Muscle of back (tissue), 3 donors: ENCODE measurements at regions not wholly inside any gene's neighbourhood (a gene's known extent, or its start where the extent isn't known, plus 50 kb on each side); places are given as distances from the start of the nearest gene placed in this dataset.

Source experiments
- DNase-seq, 3 donors: peaks; one replicate each; pipeline versions ENCODE4 v3.0.0 to v3.0.0-alpha.2; 2013

- no peak for DNase-seq
Observed at GRCh38 chr17:22435231-22435974, 743.1 kb downstream of the KCNJ18 start.

GRCh38 chr17:22441776-22442175 lies 749.5 kb downstream of the KCNJ18 start:
- no peak for DNase-seq

GRCh38 chr17:22443061-22443460 lies 750.7 kb downstream of the KCNJ18 start:
- no peak for DNase-seq

GRCh38 chr17:22453181-22453580 lies 760.9 kb downstream of the KCNJ18 start:
- no peak for DNase-seq

GRCh38 chr17:22454070-22454999 lies 762.0 kb downstream of the KCNJ18 start:
- no peak for DNase-seq

- no peak for DNase-seq
Observed at GRCh38 chr17:22459331-22459952, 767.1 kb downstream of the KCNJ18 start.

GRCh38 chr17:22459953-22460350 lies 767.6 kb downstream of the KCNJ18 start:
- DNase-seq, result no peak

GRCh38 chr17:22460461-22461063 lies 768.2 kb downstream of the KCNJ18 start:
- DNase-seq, result no peak

- DNase-seq, result no peak
Observed at GRCh38 chr17:22461460-22462145, 769.3 kb downstream of the KCNJ18 start.

- DNase-seq, result no peak
Observed at GRCh38 chr17:22462461-22462860, 770.1 kb downstream of the KCNJ18 start.

GRCh38 chr17:22463110-22463850 lies 771.0 kb downstream of the KCNJ18 start:
- DNase-seq, result no peak

GRCh38 chr17:22464041-22464440 lies 771.7 kb downstream of the KCNJ18 start:
- no peak for DNase-seq

GRCh38 chr17:22467720-22468119 lies 775.4 kb downstream of the KCNJ18 start:
- no peak for DNase-seq

- no peak for DNase-seq
Observed at GRCh38 chr17:22469101-22469880, 777.0 kb downstream of the KCNJ18 start.

- no peak for DNase-seq
Observed at GRCh38 chr17:22469941-22470340, 777.6 kb downstream of the KCNJ18 start.

GRCh38 chr17:22470411-22471175 lies 778.3 kb downstream of the KCNJ18 start:
- no peak for DNase-seq

- DNase-seq, result no peak
Observed at GRCh38 chr17:22484826-22485225, 792.5 kb downstream of the KCNJ18 start.

- DNase-seq, result no peak
Observed at GRCh38 chr17:22490399-22490798, 798.1 kb downstream of the KCNJ18 start.

GRCh38 chr17:22492331-22492730 lies 800.0 kb downstream of the KCNJ18 start:
- no peak for DNase-seq
